Hepatocyte (in vitro differentiated cells): ENCODE measurements at regions not wholly inside any gene's neighbourhood (a gene's known extent, or its start where the extent isn't known, plus 50 kb on each side); places are given as distances from the start of the nearest gene placed in this dataset.

Experiments
- EZH2 ChIP-seq: fragments of 200-600 bp; sonication (generic); IDR thresholded peaks from 2 replicates; pipeline ENCODE4 v1.6.1; 2016; ENCODE audit warnings: antibody characterized with exemption, mild to moderate bottlenecking, borderline replicate concordance
- EZH2phosphoT487 ChIP-seq: fragments of 200-600 bp; sonication (generic); IDR thresholded peaks from one replicate; pipeline ENCODE4 v1.6.1; 2018; ENCODE audit warnings: antibody characterized with exemption, mild to moderate bottlenecking, low read depth, moderate library complexity; ENCODE audit not compliant: unreplicated experiment, severe bottlenecking
- TF ChIP-seq, protein P1 (sequence below): fragments of 200-600 bp; sonication (generic); IDR thresholded peaks from 2 replicates; pipeline ENCODE4 v1.5.1; 2016; ENCODE audit warnings: antibody characterized with exemption, mild to moderate bottlenecking; ENCODE audit not compliant: poor library complexity

DNA sequence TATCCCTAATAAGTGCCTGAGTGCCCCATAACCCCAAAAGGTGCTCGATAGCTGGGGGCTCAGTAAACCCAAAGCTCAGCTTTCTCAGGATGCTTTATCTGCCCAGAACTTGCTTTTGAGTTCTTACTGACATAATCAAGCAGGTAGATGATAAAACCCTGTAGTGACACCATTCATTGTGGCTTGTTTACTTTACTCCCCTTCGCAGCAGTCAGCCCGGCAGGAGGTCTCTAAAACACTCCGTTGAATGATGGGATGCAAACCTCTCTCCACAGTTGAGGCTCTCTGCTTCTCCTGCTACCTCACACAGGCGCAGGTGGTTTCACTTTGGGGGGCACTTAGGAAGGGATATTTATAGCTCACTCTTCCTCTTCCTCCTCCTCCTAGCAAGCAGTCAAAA lies 349.4 kb downstream of the HLX start:
- TF ChIP-seq, protein P1, sequence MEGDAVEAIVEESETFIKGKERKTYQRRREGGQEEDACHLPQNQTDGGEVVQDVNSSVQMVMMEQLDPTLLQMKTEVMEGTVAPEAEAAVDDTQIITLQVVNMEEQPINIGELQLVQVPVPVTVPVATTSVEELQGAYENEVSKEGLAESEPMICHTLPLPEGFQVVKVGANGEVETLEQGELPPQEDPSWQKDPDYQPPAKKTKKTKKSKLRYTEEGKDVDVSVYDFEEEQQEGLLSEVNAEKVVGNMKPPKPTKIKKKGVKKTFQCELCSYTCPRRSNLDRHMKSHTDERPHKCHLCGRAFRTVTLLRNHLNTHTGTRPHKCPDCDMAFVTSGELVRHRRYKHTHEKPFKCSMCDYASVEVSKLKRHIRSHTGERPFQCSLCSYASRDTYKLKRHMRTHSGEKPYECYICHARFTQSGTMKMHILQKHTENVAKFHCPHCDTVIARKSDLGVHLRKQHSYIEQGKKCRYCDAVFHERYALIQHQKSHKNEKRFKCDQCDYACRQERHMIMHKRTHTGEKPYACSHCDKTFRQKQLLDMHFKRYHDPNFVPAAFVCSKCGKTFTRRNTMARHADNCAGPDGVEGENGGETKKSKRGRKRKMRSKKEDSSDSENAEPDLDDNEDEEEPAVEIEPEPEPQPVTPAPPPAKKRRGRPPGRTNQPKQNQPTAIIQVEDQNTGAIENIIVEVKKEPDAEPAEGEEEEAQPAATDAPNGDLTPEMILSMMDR = no peak
- no peak for TF ChIP-seq EZH2
- no peak for TF ChIP-seq EZH2phosphoT487
